Panc1 (cell line): ENCODE measurements at regions not wholly inside any gene's neighbourhood (a gene's known extent, or its start where the extent isn't known, plus 50 kb on each side); places are given as distances from the start of the nearest gene placed in this dataset.

Experiments
- ATAC-seq: fragments of 200-7000 bp; cut with Tn5 transposase; 2 replicates; pipeline ENCODE4 v1.9.1; 2020; ENCODE audit warnings: mild to moderate bottlenecking, moderate library complexity
- BruUV-seq: library from RNA; stranded (reverse); fragments of 400-500 nt; replicated peaks from 2 replicates; lab custom pipeline; 2021; lab: Mats Ljungman, UMichigan
- CTCF ChIA-PET: fragments of 300-600 bp; sonication (Branson Sonifier 250); formaldehyde crosslinking; loops from one replicate; lab custom pipeline; 2022; ENCODE audit warnings: antibody characterized with exemption; lab: Charles Lee
- POLR2A ChIA-PET: fragments of 300-600 bp; sonication (Branson Sonifier 250); formaldehyde crosslinking; loops from one replicate; lab custom pipeline; 2022; ENCODE audit warnings: antibody characterized with exemption; lab: Charles Lee
- DNase-seq: peaks from one replicate; pipeline ENCODE4 v3.0.0-alpha.2; 2010; ENCODE audit warnings: low read depth, low spot score
- H3K27ac ChIP-seq: 2 replicates; pipeline ENCODE4 v1.5.1; 2011; ENCODE audit warnings: mild to moderate bottlenecking, low read length, inconsistent platforms
- H3K27me3 ChIP-seq: fragments of 200-500 bp; sonication (Bioruptor generic); 2 replicates; pipeline ENCODE4 v1.6.0; 2014; ENCODE audit warnings: low read length, inconsistent platforms; ENCODE audit not compliant: control insufficient read depth, insufficient read depth
- H3K36me3 ChIP-seq: fragments of 200-500 bp; sonication (Bioruptor generic); 2 replicates; pipeline ENCODE4 v1.5.1; 2014; ENCODE audit warnings: inconsistent platforms, mild to moderate bottlenecking, low read length, moderate library complexity; ENCODE audit not compliant: control insufficient read depth, insufficient read depth
- H3K4me1 ChIP-seq: 2 replicates; pipeline ENCODE4 v1.5.1; 2011; ENCODE audit warnings: inconsistent platforms, mild to moderate bottlenecking, low read length, moderate library complexity; ENCODE audit not compliant: control insufficient read depth, insufficient read depth
- H3K4me3 ChIP-seq, 2 experiments: 2 replicates each; pipeline ENCODE4 v1.5.1; 2011 to 2012; ENCODE audit warnings: low read depth in 2 of 2, low read length in 2 of 2, mild to moderate bottlenecking in 2 of 2, inconsistent platforms in 1 of 2, moderate library complexity in 1 of 2
- H3K9me3 ChIP-seq: fragments of 200-500 bp; sonication (Bioruptor generic); 2 replicates; pipeline ENCODE4 v1.5.1; 2014; ENCODE audit warnings: low read depth, mild to moderate bottlenecking, inconsistent platforms, low read length, moderate library complexity; ENCODE audit not compliant: control insufficient read depth, insufficient read depth
- CTCF ChIP-seq: fragments of 450-650 bp; IDR thresholded peaks from 2 replicates; pipeline ENCODE4 v1.5.1; 2017; ENCODE audit warnings: mild to moderate bottlenecking
- POLR2AphosphoS5 ChIP-seq: IDR thresholded peaks from 2 replicates; pipeline ENCODE4 v1.6.1; 2012; ENCODE audit warnings: mild to moderate bottlenecking, low read depth, low read length, moderate library complexity
- REST ChIP-seq, 2 experiments: IDR thresholded peaks; 2 replicates each; pipeline ENCODE4 v1.6.1; 2011 to 2012; ENCODE audit warnings: low read depth in 2 of 2, control low read depth in 1 of 2, low read length in 1 of 2, mild to moderate bottlenecking in 1 of 2, moderate library complexity in 1 of 2; ENCODE audit not compliant: insufficient read depth in 1 of 2
- SIN3A ChIP-seq: IDR thresholded peaks from 2 replicates; pipeline ENCODE4 v1.6.1; 2012; ENCODE audit warnings: low read depth, mild to moderate bottlenecking, low read length, moderate library complexity, borderline replicate concordance; ENCODE audit not compliant: insufficient read depth
- TCF7L2 ChIP-seq: IDR thresholded peaks from 2 replicates; pipeline ENCODE4 v1.6.1; 2011; ENCODE audit warnings: mild to moderate bottlenecking, low read depth, low read length, inconsistent platforms
- in situ Hi-C: cut with HindIII; loops from 2 replicates; pipeline ENCODE4 v1.10.0; 2016; ENCODE audit warnings: low sequenced_read_pairs, low pct_unique_long_range_greater_than_20kb
- intact Hi-C: fragments of 100-400 bp; cut with micrococcal nuclease; formaldehyde crosslinking; loops from one replicate; pipeline ENCODE4 v1.10.0; 2022; ENCODE audit not compliant: unreplicated experiment

- CTCF ChIA-PET: no interaction called here
Measured at GRCh38 chr6:167746390-167746907, 80.3 kb upstream of the AFDN start.

GRCh38 chr6:167746975-167747374 lies 79.7 kb upstream of the AFDN start:
- Histone ChIP-seq H3K27ac (no peak overlapping the region), H3K27me3 (no peaks in the 10 kb centered on the region), H3K9me3 (no peaks in the 10 kb centered on the region), H3K36me3 (no peaks in the 10 kb centered on the region), H3K4me3 (no peak overlapping the region), H3K4me1 (no peaks in the 10 kb centered on the region; the same call in 1 of the 2 replicates)
- ATAC-seq (no peak), DNase-seq (no peak)
- CTCF ChIA-PET: no interaction called here
- TF ChIP-seq CTCF (no peak), SIN3A (no peak), POLR2AphosphoS5 (no peak), REST (IDR thresholded peaks at IDR 0.05; ENCODE audit: insufficient read depth in 1 of 2, low read depth in 2 of 2, low read length in 1 of 2) (no peak), TCF7L2 (no peak)
- intact Hi-C loops (no loop called here), in situ Hi-C loops (no loop called here)
- BruUV-seq: no TSS peak
- POLR2A ChIA-PET: no interaction called here

More at GRCh38 chr6:167746390-167746907, 80.3 kb upstream of the AFDN start:
- BruUV-seq: no TSS peak
- POLR2A ChIA-PET: no interaction called here
- no peak for TF ChIP-seq SIN3A
- Histone ChIP-seq H3K4me1 (no peaks in the 10 kb centered on the region; the same call in 1 of the 2 replicates), H3K27me3 (no peaks in the 10 kb centered on the region), H3K4me3 (no peak overlapping the region), H3K9me3 (no peaks in the 10 kb centered on the region), H3K36me3 (no peaks in the 10 kb centered on the region), H3K27ac (no peak overlapping the region)
- intact Hi-C loops: no loop called here
- DNase-seq (no peak), ATAC-seq (no peak)
- in situ Hi-C loops: no loop called here

GRCh38 chr6:167747645-167748044 lies 79.1 kb upstream of the AFDN start:
- no peaks in the 10 kb centered on the region for H3K9me3 ChIP-seq
- no peak for TF ChIP-seq POLR2AphosphoS5
- TF ChIP-seq REST (IDR thresholded peaks at IDR 0.05; ENCODE audit: insufficient read depth in 1 of 2, low read depth in 2 of 2, low read length in 1 of 2): no peak
- TF ChIP-seq TCF7L2: no peak
- TF ChIP-seq CTCF: no peak
- no peak for TF ChIP-seq SIN3A
- POLR2A ChIA-PET: no interaction called here
- intact Hi-C loops: no loop called here
- no peaks in the 10 kb centered on the region for H3K36me3 ChIP-seq
- BruUV-seq: no TSS peak
- CTCF ChIA-PET: no interaction called here
- H3K27me3 ChIP-seq: no peaks in the 10 kb centered on the region
- no peak overlapping the region for H3K4me3 ChIP-seq
- H3K27ac ChIP-seq: no peak overlapping the region
- no peaks in the 10 kb centered on the region; the same call in 1 of the 2 replicates for H3K4me1 ChIP-seq
- in situ Hi-C loops: no loop called here
- DNase-seq: no peak
- no peak for ATAC-seq
